Fibroblast of pulmonary artery (primary cell): ENCODE measurements at regions not wholly inside any gene's neighbourhood (a gene's known extent, or its start where the extent isn't known, plus 50 kb on each side); places are given as distances from the start of the nearest gene placed in this dataset.

Source experiments
- DNase-seq: peaks from one replicate; pipeline ENCODE4 v3.0.0-alpha.2; 2010; ENCODE audit warnings: low read depth
- H3K4me3 ChIP-seq: replicated peaks from 2 replicates; pipeline ENCODE4 v1.5.1; 2011; ENCODE audit warnings: low read depth, mild to moderate bottlenecking, control low read depth, low read length, moderate library complexity
- CTCF ChIP-seq: IDR thresholded peaks from 2 replicates; pipeline ENCODE4 v1.5.1; 2011; ENCODE audit warnings: mild to moderate bottlenecking, control low read depth, low read length, inconsistent platforms; ENCODE audit errors: missing control alignments

GRCh38 chr12:69108037-69108436 lies 131.3 kb upstream of the CPSF6 start:
- TF ChIP-seq CTCF: peak; percentile 5
- H3K4me3 ChIP-seq: no peak overlapping the region
- DNase-seq: peak; percentile 38

- H3K4me3 ChIP-seq: no peak overlapping the region
These were observed 126.8 kb upstream of the CPSF6 start for GRCh38 chr12:69112616-69113015.

GRCh38 chr12:69115099-69115498 lies 124.3 kb upstream of the CPSF6 start:
- no peak for TF ChIP-seq CTCF
- DNase-seq: no peak
- H3K4me3 ChIP-seq: no peak overlapping the region

More at GRCh38 chr12:69112616-69113015, 126.8 kb upstream of the CPSF6 start:
- TF ChIP-seq CTCF: no peak
- no peak for DNase-seq

GRCh38 chr12:69115951-69116350 lies 123.4 kb upstream of the CPSF6 start:
- no peak for DNase-seq
- TF ChIP-seq CTCF: no peak

GRCh38 chr12:69117566-69118266 lies 121.7 kb upstream of the CPSF6 start:
- TF ChIP-seq CTCF: no peak
- no peak for DNase-seq
- no peak overlapping the region for H3K4me3 ChIP-seq

More at GRCh38 chr12:69115951-69116350, 123.4 kb upstream of the CPSF6 start:
- H3K4me3 ChIP-seq: no peak overlapping the region

GRCh38 chr12:69118516-69118915 lies 120.9 kb upstream of the CPSF6 start:
- DNase-seq: no peak

More at GRCh38 chr12:69118516-69118915, 120.9 kb upstream of the CPSF6 start:
- H3K4me3 ChIP-seq: no peak overlapping the region
- no peak for TF ChIP-seq CTCF
